SK-N-SH (cell line): ENCODE measurements at regions not wholly inside any gene's neighbourhood (a gene's known extent, or its start where the extent isn't known, plus 50 kb on each side); places are given as distances from the start of the nearest gene placed in this dataset.

ENCODE experiments used
- CTCF ChIA-PET: fragments of 300-600, 350-600 bp; formaldehyde crosslinking; extraction: SDS; loops from one replicate; lab custom pipeline; 2021; lab: Yijun Ruan, JAX
- POLR2A ChIA-PET: fragments of 350-600 bp; sonication (Branson Sonifier 250); formaldehyde crosslinking; extraction: SDS; loops from one replicate; lab custom pipeline; 2020; ENCODE audit warnings: antibody characterized with exemption, inconsistent platforms; lab: Yijun Ruan, JAX
- DNase-seq: peaks from one replicate; pipeline ENCODE4 v3.0.0; 2012
- H2AFZ ChIP-seq: fragments of 200-600 bp; sonication (generic); 2 replicates; pipeline ENCODE4 v1.8.1; 2016; ENCODE audit warnings: antibody characterized with exemption, mild to moderate bottlenecking, low read depth
- H3F3A ChIP-seq: fragments of 200-600 bp; sonication (generic); replicated peaks from 2 replicates; pipeline ENCODE3; 2016; ENCODE audit warnings: antibody characterized with exemption, mild to moderate bottlenecking; ENCODE audit not compliant: insufficient read depth
- H3K27ac ChIP-seq, 2 experiments: fragments of 200-500 bp in 1 of 2; fragments of 200-600 bp in 1 of 2; sonication (Bioruptor generic) in 1 of 2; sonication (generic), shearing (Covaris generic) in 1 of 2; 2 replicates each; pipeline versions ENCODE4 v1.5.1 to v1.6.1; 2014 to 2016; ENCODE audit warnings: low read depth in 2 of 2, inconsistent platforms in 1 of 2, low read length in 1 of 2, mild to moderate bottlenecking in 1 of 2, mixed read lengths in 1 of 2
- H3K27me3 ChIP-seq: fragments of 200-600 bp; sonication (generic), shearing (Covaris generic); 2 replicates; pipeline ENCODE4 v1.6.1; 2016; ENCODE audit warnings: mixed run types; ENCODE audit not compliant: insufficient read depth
- H3K36me3 ChIP-seq, 2 experiments: fragments of 200-500 bp in 1 of 2; fragments of 200-600 bp in 1 of 2; sonication (Bioruptor generic) in 1 of 2; sonication (generic) in 1 of 2; replicated peaks in 1 of 2; 2 replicates each; pipeline versions ENCODE3 to v1.5.1; 2014 to 2016; ENCODE audit warnings: low read length in 1 of 2, mild to moderate bottlenecking in 1 of 2; ENCODE audit not compliant: insufficient read depth in 2 of 2, control insufficient read depth in 1 of 2
- H3K4me1 ChIP-seq, 2 experiments: fragments of 200-500 bp in 1 of 2; fragments of 200-600 bp in 1 of 2; sonication (Bioruptor generic) in 1 of 2; sonication (generic), shearing (Covaris generic) in 1 of 2; 2 replicates each; pipeline versions ENCODE4 v1.5.1 to v1.6.1; 2014 to 2016; ENCODE audit warnings: low read depth in 1 of 2, low read length in 1 of 2, mixed run types in 1 of 2; ENCODE audit not compliant: insufficient read depth in 2 of 2, control insufficient read depth in 1 of 2
- H3K4me2 ChIP-seq: fragments of 200-600 bp; sonication (generic), shearing (Covaris generic); 2 replicates; pipeline ENCODE4 v1.6.1; 2017; ENCODE audit warnings: mixed run types
- H3K4me3 ChIP-seq, 2 experiments: fragments of 200-500 bp in 1 of 2; fragments of 200-600 bp in 1 of 2; sonication (Bioruptor generic) in 1 of 2; sonication (generic), shearing (Covaris generic) in 1 of 2; 2 replicates each; pipeline versions ENCODE4 v1.5.1 to v1.8.1; 2014 to 2016; ENCODE audit warnings: low read depth in 2 of 2, inconsistent platforms in 1 of 2, low read length in 1 of 2, mild to moderate bottlenecking in 1 of 2, mixed read lengths in 1 of 2, moderate library complexity in 1 of 2
- H3K79me2 ChIP-seq: fragments of 200-600 bp; sonication (generic); 2 replicates; pipeline ENCODE4 v1.8.1; 2017; ENCODE audit warnings: mild to moderate bottlenecking; ENCODE audit not compliant: insufficient read depth
- H3K9ac ChIP-seq: fragments of 200-600 bp; sonication (generic); 2 replicates; pipeline ENCODE4 v1.6.1; 2017; ENCODE audit warnings: mixed run types
- H3K9me2 ChIP-seq: fragments of 200-600 bp; sonication (generic); 2 replicates; pipeline ENCODE4 v1.6.1; 2017; ENCODE audit warnings: mixed run types
- H3K9me3 ChIP-seq: fragments of 200-600 bp; sonication (generic); 2 replicates; pipeline ENCODE4 v1.6.1; 2017; ENCODE audit warnings: mixed run types, mild to moderate bottlenecking, moderate library complexity
- H4K20me1 ChIP-seq: fragments of 200-600 bp; sonication (generic); 2 replicates; pipeline ENCODE4 v1.6.1; 2017; ENCODE audit warnings: mild to moderate bottlenecking, mixed run types; ENCODE audit not compliant: insufficient read depth
- CTCF ChIP-seq: fragments of 200-600 bp; sonication (generic); IDR thresholded peaks from 2 replicates; pipeline ENCODE4 v1.6.1; 2017; ENCODE audit warnings: antibody characterized with exemption, mild to moderate bottlenecking, moderate library complexity
- FOXJ3 ChIP-seq: sonication (generic); formaldehyde crosslinking; IDR thresholded peaks from 2 replicates; pipeline ENCODE4 v1.5.1; 2020; ENCODE audit warnings: mild to moderate bottlenecking, missing genetic modification reagents
- GABPA ChIP-seq: IDR thresholded peaks from 2 replicates; pipeline ENCODE4 v1.4.0; 2012; ENCODE audit warnings: low read depth, mild to moderate bottlenecking
- IRF3 ChIP-seq: fragments of 150-350 bp; IDR thresholded peaks from 2 replicates; pipeline ENCODE4 v1.6.1; 2016; ENCODE audit warnings: mild to moderate bottlenecking, low read depth, low read length
- POLR2AphosphoS5 ChIP-seq: IDR thresholded peaks from 2 replicates; pipeline ENCODE4 v1.6.1; 2012; ENCODE audit warnings: low read depth, low read length
- RAD21 ChIP-seq: IDR thresholded peaks from 2 replicates; pipeline ENCODE4 v1.6.1; 2012; ENCODE audit warnings: mild to moderate bottlenecking, low read length
- SMC3 ChIP-seq: IDR thresholded peaks from 2 replicates; pipeline ENCODE4 v1.6.1; 2012; ENCODE audit warnings: low read depth, low read length, improper control_type of control experiment
- TCF12 ChIP-seq: IDR thresholded peaks from 2 replicates; pipeline ENCODE4 v1.4.0; 2012
- TEAD4 ChIP-seq: IDR thresholded peaks from 2 replicates; pipeline ENCODE4 v1.4.0; 2012; ENCODE audit warnings: mild to moderate bottlenecking, borderline replicate concordance; ENCODE audit not compliant: insufficient read depth
- YY1 ChIP-seq: IDR thresholded peaks from 2 replicates; pipeline ENCODE4 v1.4.0; 2012; ENCODE audit warnings: low read depth, mild to moderate bottlenecking
- WGBS: methylation state at CpG from one replicate; pipeline ENCODE4 v1.1.6; 2017; ENCODE audit warnings: low lambda C conversion rate; 5-methylcytosine and 5-hydroxymethylcytosine counted together
- TF ChIP-seq, protein P1 (sequence below): IDR thresholded peaks from 2 replicates; pipeline ENCODE4; 2012
- TF ChIP-seq, protein P2 (sequence below): fragments of 150-350 bp; IDR thresholded peaks from 2 replicates; pipeline ENCODE4 v1.6.1; 2017; ENCODE audit warnings: antibody characterized with exemption, low read length, low read depth, borderline replicate concordance

DNA sequence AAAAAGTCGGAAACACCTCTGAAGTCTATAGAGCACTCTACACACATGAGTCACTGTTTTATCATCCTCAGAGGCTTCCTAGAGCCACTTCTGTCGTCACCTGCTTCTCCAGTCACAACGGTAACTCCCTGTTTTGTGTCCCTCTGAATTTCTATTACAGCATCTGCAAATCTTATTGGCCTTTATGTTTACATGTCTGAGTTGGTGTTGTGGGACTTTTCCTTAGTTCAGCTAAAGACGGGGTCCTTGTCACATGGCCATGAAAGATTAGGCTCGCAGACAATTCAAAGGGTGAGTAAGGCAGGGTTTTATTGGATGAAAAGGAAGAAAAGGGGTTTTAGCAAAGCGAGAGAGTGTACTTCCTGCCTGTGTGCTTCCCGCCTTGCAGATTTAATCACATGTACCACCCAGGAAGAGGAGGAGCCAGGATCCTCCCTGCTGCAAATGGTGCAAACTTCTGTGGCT, 185.6 kb downstream of the LPIN1 start (continued):
- TF ChIP-seq CTCF (no peak), FOXJ3 (no peak)

GRCh38 chr2:11932962-11933361, 186.5 kb downstream of the LPIN1 start:
- POLR2A ChIA-PET = no interaction called here
- no peaks in the 10 kb centered on the region for H3K9me3 ChIP-seq
- DNase-seq = no peak

More at GRCh38 chr2:11932962-11933361, 186.5 kb downstream of the LPIN1 start:
- Histone ChIP-seq H3K9ac (no peak overlapping the region), H3K27me3 (no peaks in the 10 kb centered on the region), H3K9me2 (no peaks in the 10 kb centered on the region), H2AFZ (no peak overlapping the region), H3F3A (no peaks in the 10 kb centered on the region), H3K4me3 (no peak overlapping the region), H3K79me2 (no peaks in the 10 kb centered on the region), H3K4me1 (peaks cover 0 to 6% of the 10 kb centered on the region in 2 experiments; a peak in 1 of 4 replicates), H4K20me1 (no peaks in the 10 kb centered on the region), H3K27ac (no peak overlapping the region), H3K4me2 (no peak overlapping the region), H3K36me3 (no peaks in the 10 kb centered on the region)
- CTCF ChIA-PET = interaction anchor here (0.7 kb wide), 1 partner anchor 724 kb away, joined by 3 read pairs; no protein-coding TSS in a partner anchor
- no peak for TF ChIP-seq IRF3
- no peak for TF ChIP-seq RAD21
- no peak for TF ChIP-seq POLR2AphosphoS5
- TF ChIP-seq, protein P1, sequence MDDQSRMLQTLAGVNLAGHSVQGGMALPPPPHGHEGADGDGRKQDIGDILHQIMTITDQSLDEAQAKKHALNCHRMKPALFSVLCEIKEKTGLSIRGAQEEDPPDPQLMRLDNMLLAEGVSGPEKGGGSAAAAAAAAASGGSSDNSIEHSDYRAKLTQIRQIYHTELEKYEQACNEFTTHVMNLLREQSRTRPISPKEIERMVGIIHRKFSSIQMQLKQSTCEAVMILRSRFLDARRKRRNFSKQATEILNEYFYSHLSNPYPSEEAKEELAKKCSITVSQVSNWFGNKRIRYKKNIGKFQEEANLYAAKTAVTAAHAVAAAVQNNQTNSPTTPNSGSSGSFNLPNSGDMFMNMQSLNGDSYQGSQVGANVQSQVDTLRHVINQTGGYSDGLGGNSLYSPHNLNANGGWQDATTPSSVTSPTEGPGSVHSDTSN = no peak
- TF ChIP-seq GABPA = no peak
- TF ChIP-seq, protein P2, sequence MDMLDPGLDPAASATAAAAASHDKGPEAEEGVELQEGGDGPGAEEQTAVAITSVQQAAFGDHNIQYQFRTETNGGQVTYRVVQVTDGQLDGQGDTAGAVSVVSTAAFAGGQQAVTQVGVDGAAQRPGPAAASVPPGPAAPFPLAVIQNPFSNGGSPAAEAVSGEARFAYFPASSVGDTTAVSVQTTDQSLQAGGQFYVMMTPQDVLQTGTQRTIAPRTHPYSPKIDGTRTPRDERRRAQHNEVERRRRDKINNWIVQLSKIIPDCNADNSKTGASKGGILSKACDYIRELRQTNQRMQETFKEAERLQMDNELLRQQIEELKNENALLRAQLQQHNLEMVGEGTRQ = no peak
- no peak for TF ChIP-seq YY1
- TF ChIP-seq TEAD4 = no peak
- TF ChIP-seq TCF12 = no peak
- TF ChIP-seq SMC3 = no peak
- WGBS = 83% methylated on average over 3 of the region's 3 CpGs
